ENCODE measurements at regions not wholly inside any gene's neighbourhood (a gene's known extent, or its start where the extent isn't known, plus 50 kb on each side); places are given as distances from the start of the nearest gene placed in this dataset.

DNA sequence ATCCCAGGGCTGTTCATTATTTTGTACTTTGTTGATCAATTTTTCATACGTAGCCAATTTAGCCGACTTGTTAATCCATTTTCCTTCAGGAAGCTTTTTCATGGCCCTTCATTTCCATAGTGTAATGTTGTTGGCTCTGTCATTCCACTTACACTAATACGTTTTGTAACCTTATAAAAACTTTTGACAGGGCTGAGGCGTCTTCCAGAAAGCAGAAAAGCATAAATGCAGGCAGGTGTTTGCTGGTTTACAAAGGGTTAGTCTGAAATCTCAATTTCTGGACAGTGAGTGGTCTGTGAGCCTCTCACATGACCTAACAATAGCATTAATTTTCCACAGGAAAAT, 444.0 kb downstream of the OTOL1 start:
- no peak overlapping the region for H3K27ac Mint-ChIP-seq
- Histone ChIP-seq H2AFZ (ENCODE audit: low read length) (no peak overlapping the region), H3K9ac (ENCODE audit: extremely low read depth, insufficient read length, low read length) (no peak overlapping the region)

More for the DNA sequence above, 444.0 kb downstream of the OTOL1 start:
- Histone ChIP-seq H3K79me2 (ENCODE audit: insufficient read depth, low read length) (no peaks in the 10 kb centered on the region), H4K8ac (replicated peaks; ENCODE audit: insufficient read length, low read depth, low read length) (no peak overlapping the region), H2AK5ac (ENCODE audit: insufficient read length, low read length) (no peak overlapping the region), H3T11ph (ENCODE audit: low read length) (no peak overlapping the region), H4K91ac (ENCODE audit: insufficient read length, low read depth, low read length) (no peak overlapping the region), H3K18ac (ENCODE audit: insufficient read length, low read depth, low read length) (no peak overlapping the region), H3K23ac (ENCODE audit: insufficient read length, low read depth, low read length) (no peak overlapping the region), H4K5ac (ENCODE audit: insufficient read length, low read depth, low read length) (no peak overlapping the region), H3K4me1 (ENCODE audit: insufficient read depth, low read length) (no peaks in the 10 kb centered on the region), H3K23me2 (ENCODE audit: insufficient read length, low read depth, low read length, poor library complexity, severe bottlenecking) (no peaks in the 10 kb centered on the region), H3K27me3 (ENCODE audit: insufficient read depth, low read length) (no peaks in the 10 kb centered on the region), H2BK20ac (ENCODE audit: low read depth, low read length, poor library complexity, severe bottlenecking) (no peak overlapping the region), H3K4me2 (ENCODE audit: insufficient read depth, insufficient read length, low read length) (no peak overlapping the region), H2BK120ac (ENCODE audit: low read depth, low read length, poor library complexity, severe bottlenecking) (no peak overlapping the region), H3K56ac (ENCODE audit: insufficient read length, low read depth, low read length) (no peak overlapping the region), H3K14ac (ENCODE audit: insufficient read depth, low read length) (no peak overlapping the region), H2BK15ac (ENCODE audit: low read depth, low read length) (no peak overlapping the region), H2BK12ac (ENCODE audit: insufficient read length, low read depth, low read length) (no peak overlapping the region), H3K4ac (ENCODE audit: low read depth, low read length) (no peak overlapping the region), H2BK5ac (ENCODE audit: insufficient read length, low read length) (no peak overlapping the region), H3K27ac (ENCODE audit: insufficient read length, low read depth, low read length) (no peak overlapping the region), H3K9me3 (ENCODE audit: control insufficient read depth, low read depth, low read length) (no peaks in the 10 kb centered on the region), H3K79me1 (ENCODE audit: insufficient read depth, low read depth, low read length, poor library complexity, severe bottlenecking) (no peaks in the 10 kb centered on the region), H4K20me1 (ENCODE audit: control insufficient read depth, insufficient read depth, insufficient read length) (no peaks in the 10 kb centered on the region)
- DNase-seq: no peak
- peaks cover 15 to 24% of the 10 kb centered on the region in 2 experiments; a peak in 4 of 5 replicates for H3K9me3 Mint-ChIP-seq
- no peak overlapping the region for H3K4me3 Mint-ChIP-seq
- H3K27me3 Mint-ChIP-seq (ENCODE audit: low read depth): no peaks in the 10 kb centered on the region
- peaks cover 2 to 8% of the 10 kb centered on the region in 2 experiments; a peak in 3 of 4 replicates for H3K4me1 Mint-ChIP-seq
- no peak for TF ChIP-seq CTCF (conservative IDR thresholded peaks at IDR 0.05)
- no CpG with 5 or more reads among the region's 4 CpGs for whole genome bisulfite sequencing (ENCODE audit: extremely low coverage, insufficient read length, low lambda C conversion rate)
- peaks cover 0 to 16% (median 9%) of the 10 kb centered on the region in 3 experiments; a peak in 6 of 7 replicates for H3K36me3 Mint-ChIP-seq (ENCODE audit: insufficient read depth in 1 of 3, low read depth in 3 of 3)

All from H9 (cell line).